Lower leg skin (tissue), 3 donors: ENCODE measurements at regions not wholly inside any gene's neighbourhood (a gene's known extent, or its start where the extent isn't known, plus 50 kb on each side); places are given as distances from the start of the nearest gene placed in this dataset.

ENCODE experiments used
- POLR2A ChIP-seq, 2 donors: fragments of 450-650 bp; IDR thresholded peaks; one replicate each; pipeline ENCODE4 v1.6.1; 2016 to 2017; ENCODE audit warnings: antibody characterized with exemption in 2 of 2, mild to moderate bottlenecking in 1 of 2, moderate library complexity in 1 of 2
- TF ChIP-seq, protein P1 (sequence below), 3 donors: fragments of 450-650 bp; IDR thresholded peaks; one replicate each; pipeline ENCODE4 v1.5.1; 2016; ENCODE audit warnings: antibody characterized with exemption in 3 of 3, mild to moderate bottlenecking in 3 of 3, moderate library complexity in 2 of 3

GRCh38 chr12:113689047-113689610 lies 217.5 kb upstream of the LHX5 start:
- TF ChIP-seq, protein P1, sequence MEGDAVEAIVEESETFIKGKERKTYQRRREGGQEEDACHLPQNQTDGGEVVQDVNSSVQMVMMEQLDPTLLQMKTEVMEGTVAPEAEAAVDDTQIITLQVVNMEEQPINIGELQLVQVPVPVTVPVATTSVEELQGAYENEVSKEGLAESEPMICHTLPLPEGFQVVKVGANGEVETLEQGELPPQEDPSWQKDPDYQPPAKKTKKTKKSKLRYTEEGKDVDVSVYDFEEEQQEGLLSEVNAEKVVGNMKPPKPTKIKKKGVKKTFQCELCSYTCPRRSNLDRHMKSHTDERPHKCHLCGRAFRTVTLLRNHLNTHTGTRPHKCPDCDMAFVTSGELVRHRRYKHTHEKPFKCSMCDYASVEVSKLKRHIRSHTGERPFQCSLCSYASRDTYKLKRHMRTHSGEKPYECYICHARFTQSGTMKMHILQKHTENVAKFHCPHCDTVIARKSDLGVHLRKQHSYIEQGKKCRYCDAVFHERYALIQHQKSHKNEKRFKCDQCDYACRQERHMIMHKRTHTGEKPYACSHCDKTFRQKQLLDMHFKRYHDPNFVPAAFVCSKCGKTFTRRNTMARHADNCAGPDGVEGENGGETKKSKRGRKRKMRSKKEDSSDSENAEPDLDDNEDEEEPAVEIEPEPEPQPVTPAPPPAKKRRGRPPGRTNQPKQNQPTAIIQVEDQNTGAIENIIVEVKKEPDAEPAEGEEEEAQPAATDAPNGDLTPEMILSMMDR (IDR thresholded peaks at IDR 0.05): no peak
- TF ChIP-seq POLR2A (IDR thresholded peaks at IDR 0.05): no peak
